Retinal pigment epithelial cell (primary cell): ENCODE measurements at regions not wholly inside any gene's neighbourhood (a gene's known extent, or its start where the extent isn't known, plus 50 kb on each side); places are given as distances from the start of the nearest gene placed in this dataset.
"Not testable (repeated sequence)": the region's sequence is repeated elsewhere in the genome, so short reads cannot be mapped to it uniquely, and the experiment has no call there.

Experiments
- DNase-seq: peaks from one replicate; pipeline ENCODE4 v3.0.0-alpha.2; 2010; ENCODE audit warnings: low read depth
- H3K4me3 ChIP-seq: 2 replicates; pipeline ENCODE4 v1.5.1; 2011; ENCODE audit warnings: mild to moderate bottlenecking, low read length, control low read depth, moderate library complexity
- CTCF ChIP-seq: conservative IDR thresholded peaks from 2 replicates; pipeline ENCODE4 v1.5.1; 2011; ENCODE audit warnings: low read depth, low read length, control low read depth, inconsistent platforms

GRCh38 chr12:107373238-107373809, 280.0 kb upstream of the CRY1 start:
- DNase-seq: no peak

GRCh38 chr12:107374161-107374840, 281.0 kb upstream of the CRY1 start:
- H3K4me3 ChIP-seq: no peak overlapping the region
- TF ChIP-seq CTCF: no peak
- DNase-seq: no peak

More at GRCh38 chr12:107373238-107373809, 280.0 kb upstream of the CRY1 start:
- TF ChIP-seq CTCF: no peak
- no peak overlapping the region for H3K4me3 ChIP-seq

DNA sequence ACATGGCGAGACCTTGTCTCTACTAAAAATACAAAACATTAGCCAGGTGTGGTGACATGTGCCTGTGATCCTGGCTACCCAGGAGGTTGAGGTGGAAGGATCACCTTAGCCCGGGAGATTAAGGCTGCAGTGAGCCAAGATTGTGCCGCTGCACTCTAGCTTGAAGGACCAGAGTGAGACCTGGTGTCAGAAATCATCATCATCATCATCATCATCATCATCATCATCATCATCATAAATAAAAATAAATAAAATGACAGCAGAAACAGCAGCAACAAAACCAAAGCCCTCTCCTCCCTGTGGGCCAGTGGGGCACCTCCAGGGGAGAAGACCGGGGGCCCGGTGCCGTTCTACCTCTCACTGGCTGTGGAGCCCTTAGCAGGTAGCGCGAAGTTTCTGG, 281.9 kb upstream of the CRY1 start:
- no peak for TF ChIP-seq CTCF
- DNase-seq: no peak

DNA sequence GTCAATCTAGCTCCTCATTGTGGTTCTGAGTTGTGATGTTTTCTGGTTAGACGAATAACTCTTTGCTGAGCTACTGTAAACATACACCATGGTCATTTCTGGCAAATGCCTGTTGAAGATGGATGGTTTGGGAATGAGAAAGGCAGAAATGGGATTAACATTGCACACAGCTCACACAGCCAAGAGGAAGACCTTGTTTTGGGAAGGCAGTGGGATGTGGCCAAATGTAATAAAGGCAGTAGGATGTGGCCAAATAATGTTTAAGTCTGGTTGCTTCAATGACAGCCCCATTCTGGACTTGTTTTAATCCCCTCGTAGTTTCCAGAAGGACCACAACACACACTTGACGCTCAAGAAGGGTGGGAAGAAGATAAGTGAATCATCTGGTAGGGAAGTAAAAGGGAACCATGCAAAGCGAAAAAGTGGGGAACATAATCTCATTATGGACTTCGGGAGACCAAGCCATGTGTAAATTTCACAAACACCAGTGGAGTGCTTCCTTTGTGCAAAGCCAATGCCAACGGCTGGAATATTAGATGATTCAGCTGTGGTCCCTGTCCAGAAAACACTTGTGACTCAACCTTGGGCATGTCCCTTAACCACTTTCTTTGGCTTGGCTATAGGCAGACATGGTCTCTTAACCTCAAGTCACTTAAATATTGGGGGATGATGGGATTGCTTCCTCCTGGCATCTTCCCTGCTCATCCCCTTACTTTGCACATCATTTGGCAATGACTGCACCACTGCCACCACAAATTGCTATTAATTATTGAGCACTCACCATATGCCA, 284.4 kb upstream of the CRY1 start:
- no peak for DNase-seq
- TF ChIP-seq CTCF: no peak
- no peak overlapping the region for H3K4me3 ChIP-seq

More for the DNA sequence above, 281.9 kb upstream of the CRY1 start:
- H3K4me3 ChIP-seq: no peak overlapping the region

DNA sequence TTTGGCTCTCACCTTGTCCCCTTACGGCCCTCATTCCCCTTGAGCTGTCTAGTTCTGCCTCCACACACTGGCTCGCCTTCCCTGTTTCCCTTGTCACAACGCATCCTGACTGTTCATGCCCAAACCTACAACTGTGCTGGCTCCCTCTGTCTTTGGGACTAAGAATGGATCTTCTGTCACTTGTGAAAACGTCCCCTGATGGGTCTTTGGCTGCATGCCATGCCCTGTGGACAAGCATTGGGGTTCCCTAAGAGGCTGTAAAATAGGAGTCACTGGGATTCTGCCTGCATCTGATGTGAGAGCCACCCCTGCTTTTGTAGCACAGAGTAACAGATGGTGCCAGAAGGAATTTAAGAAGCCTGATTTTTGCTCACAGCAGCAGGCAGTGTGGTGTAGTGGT, 285.3 kb upstream of the CRY1 start:
- DNase-seq: no peak
- no peak for TF ChIP-seq CTCF
- H3K4me3 ChIP-seq: no peak overlapping the region

DNA sequence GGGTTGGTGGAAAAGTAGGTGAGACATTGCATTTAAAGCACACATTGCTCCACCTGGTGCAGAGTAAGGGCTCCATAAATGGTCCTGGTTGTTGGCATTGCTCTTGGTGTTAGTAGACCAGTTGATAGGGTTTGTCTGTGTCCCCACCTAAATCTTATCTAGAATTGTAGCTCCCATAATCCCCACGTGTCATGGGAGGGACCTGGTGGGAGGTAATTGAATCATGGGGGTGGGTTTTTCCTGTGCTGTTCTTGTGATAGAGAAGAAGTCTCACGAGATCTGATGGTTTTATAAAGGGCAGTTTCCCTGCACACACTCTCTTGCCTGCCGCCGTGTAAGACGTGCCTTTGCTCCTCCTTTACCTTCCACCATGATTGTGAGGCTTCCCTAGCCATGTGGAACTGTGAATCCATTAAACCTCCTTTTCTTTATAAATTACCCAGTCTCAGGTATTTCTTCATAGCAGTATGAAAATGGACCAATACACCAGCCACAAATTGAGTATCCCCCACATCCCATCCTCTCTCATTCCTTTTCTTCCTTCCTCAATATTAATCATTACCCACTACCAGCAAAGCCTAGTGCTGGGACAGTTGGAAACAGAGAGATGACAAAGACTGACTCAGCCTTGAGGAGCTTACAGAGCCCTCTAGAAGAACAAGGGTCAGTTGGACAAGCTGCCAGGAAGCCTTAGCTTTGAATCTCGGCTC, 285.9 kb upstream of the CRY1 start:
- not testable (repeated sequence) for H3K4me3 ChIP-seq

GRCh38 chr12:107379852-107380567, 286.7 kb upstream of the CRY1 start:
- no peak for TF ChIP-seq CTCF
- no peak for DNase-seq
- H3K4me3 ChIP-seq: no peak overlapping the region

More for the DNA sequence above, 285.9 kb upstream of the CRY1 start:
- DNase-seq: not testable (repeated sequence)
